Hepatocyte (in vitro differentiated cells): ENCODE measurements at regions not wholly inside any gene's neighbourhood (a gene's known extent, or its start where the extent isn't known, plus 50 kb on each side); places are given as distances from the start of the nearest gene placed in this dataset.

Source experiments
- CTCF ChIP-seq: fragments of 200-600 bp; sonication (generic); IDR thresholded peaks from 2 replicates; pipeline ENCODE4 v1.5.1; 2016; ENCODE audit warnings: antibody characterized with exemption, mild to moderate bottlenecking; ENCODE audit not compliant: poor library complexity
- EZH2 ChIP-seq: fragments of 200-600 bp; sonication (generic); IDR thresholded peaks from 2 replicates; pipeline ENCODE4 v1.6.1; 2016; ENCODE audit warnings: antibody characterized with exemption, mild to moderate bottlenecking, borderline replicate concordance
- EZH2phosphoT487 ChIP-seq: fragments of 200-600 bp; sonication (generic); IDR thresholded peaks from one replicate; pipeline ENCODE4 v1.6.1; 2018; ENCODE audit warnings: antibody characterized with exemption, mild to moderate bottlenecking, low read depth, moderate library complexity; ENCODE audit not compliant: unreplicated experiment, severe bottlenecking

- no peak for TF ChIP-seq CTCF
- TF ChIP-seq EZH2phosphoT487 = no peak
- no peak for TF ChIP-seq EZH2
Observed at GRCh38 chr4:125112536-125112935, 202.2 kb upstream of the FAT4 start.
